GM12865 (cell line): ENCODE measurements at regions not wholly inside any gene's neighbourhood (a gene's known extent, or its start where the extent isn't known, plus 50 kb on each side); places are given as distances from the start of the nearest gene placed in this dataset.
A peak's percentile ranks its signal among the peaks of the same experiment; 100 is the strongest.
"Not testable (repeated sequence)": the region's sequence is repeated elsewhere in the genome, so short reads cannot be mapped to it uniquely, and the experiment has no call there.

ENCODE experiments used
- DNase-seq: peaks from one replicate; pipeline ENCODE4 v3.0.0; 2010; ENCODE audit warnings: low read depth
- H3K4me3 ChIP-seq: 2 replicates; pipeline ENCODE4 v1.5.1; 2011; ENCODE audit warnings: mild to moderate bottlenecking, low read depth, low read length, control low read depth
- CTCF ChIP-seq: IDR thresholded peaks from 2 replicates; pipeline ENCODE4 v1.5.1; 2011; ENCODE audit warnings: low read length, control low read depth, low read depth, inconsistent platforms; ENCODE audit not compliant: insufficient read depth; ENCODE audit errors: missing control alignments

DNA sequence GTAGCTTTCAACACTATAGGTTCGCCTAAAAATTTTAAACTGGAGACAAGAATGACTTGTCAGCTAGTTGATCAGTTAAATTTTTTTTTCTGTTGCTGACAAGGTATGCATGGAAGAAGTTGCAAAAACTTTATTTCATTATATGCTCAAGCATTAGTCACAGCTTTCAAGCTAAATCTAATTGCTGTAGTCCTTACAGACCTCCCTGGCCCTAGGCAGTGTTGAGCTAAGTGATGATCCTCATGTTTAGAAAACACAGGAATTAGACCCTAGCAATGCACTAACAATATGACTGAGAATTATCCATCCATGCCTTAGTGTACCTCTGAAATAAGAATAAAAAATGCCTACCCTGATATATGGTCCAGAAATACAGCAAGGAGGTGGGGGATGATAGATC lies 253.4 kb downstream of the SP3 start:
- no peak for DNase-seq

DNA sequence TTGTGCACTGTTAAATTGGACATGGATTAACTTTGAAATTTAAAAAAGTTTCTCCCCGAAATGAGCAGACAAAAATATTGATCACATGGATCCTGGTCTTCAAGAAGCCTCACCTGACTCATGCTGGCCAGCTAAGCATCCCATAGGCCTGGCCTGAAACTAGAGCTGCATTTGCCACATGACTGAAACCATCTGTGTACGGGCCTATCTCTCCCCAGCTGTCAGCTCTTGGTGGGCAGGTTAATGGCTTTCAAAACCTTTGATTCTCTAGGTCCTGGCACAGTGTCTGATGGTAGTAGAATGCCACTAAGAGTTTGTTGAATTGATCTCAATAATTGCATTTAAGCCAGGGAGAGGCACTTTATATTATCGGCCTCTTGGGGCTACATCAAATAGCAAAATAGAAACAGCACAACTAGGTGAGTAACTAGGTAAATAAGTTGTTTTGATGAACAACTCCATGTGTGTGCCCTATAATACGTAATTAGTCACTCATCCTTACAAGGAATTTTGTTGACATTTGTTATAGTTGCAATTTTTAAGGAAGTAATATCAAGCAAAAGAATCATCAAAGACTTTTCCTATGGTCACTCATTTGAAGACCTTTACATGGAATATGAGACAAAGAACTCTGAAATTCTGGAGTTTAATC lies 251.1 kb downstream of the SP3 start:
- no peak for TF ChIP-seq CTCF
- H3K4me3 ChIP-seq: no peak overlapping the region
- peak; percentile 9 for DNase-seq

More for the DNA sequence above, 253.4 kb downstream of the SP3 start:
- no peak for TF ChIP-seq CTCF
- H3K4me3 ChIP-seq: no peak overlapping the region

DNA sequence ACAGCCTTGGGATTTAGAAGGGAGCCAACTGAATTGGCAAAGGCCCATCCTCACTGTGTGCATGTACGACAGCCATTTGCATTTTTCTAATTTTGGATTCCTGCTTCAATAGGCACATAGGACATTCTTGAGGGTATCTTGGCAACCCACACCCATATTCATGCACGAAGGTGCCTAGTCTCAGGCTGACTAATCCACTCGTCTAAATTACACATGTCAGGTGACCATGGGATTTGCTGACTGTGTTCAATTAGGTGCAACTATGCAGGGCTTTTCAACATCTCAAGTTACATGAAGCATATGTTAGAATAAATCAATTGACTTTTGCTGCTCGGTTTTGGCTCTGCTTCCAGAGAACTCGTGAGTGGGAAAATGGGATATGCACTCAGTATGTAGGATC lies 249.7 kb downstream of the SP3 start:
- no peak for TF ChIP-seq CTCF
- no peak for DNase-seq
- H3K4me3 ChIP-seq: no peak overlapping the region

DNA sequence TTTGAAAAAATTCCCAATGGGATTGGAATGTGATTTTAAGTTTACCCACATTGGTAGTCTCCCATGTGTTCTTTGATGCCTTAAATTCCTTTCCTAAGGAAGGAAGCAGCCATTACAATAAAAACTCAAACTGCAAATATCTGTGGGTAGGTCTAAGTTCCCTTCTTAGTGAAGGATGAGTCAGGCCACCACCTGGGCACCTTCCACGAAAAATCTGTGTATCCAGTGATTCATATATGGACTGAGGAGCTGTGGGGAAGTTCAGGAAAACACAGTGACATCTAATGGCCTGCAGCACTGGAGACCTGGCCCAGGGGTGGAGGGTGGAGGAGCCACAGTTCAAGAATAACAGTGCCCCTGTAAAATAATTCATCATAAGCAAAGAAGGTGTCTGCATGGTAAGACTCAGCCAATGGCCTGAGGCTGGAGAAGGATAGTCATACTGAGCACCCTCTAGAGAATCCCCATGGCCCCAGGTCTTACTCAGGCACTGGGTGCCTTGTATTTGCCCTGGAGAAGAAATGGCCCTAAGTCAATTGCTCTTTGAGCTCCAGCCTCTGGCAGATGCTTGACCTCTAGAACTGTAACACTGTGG lies 248.6 kb downstream of the SP3 start:
- no peak for DNase-seq
- H3K4me3 ChIP-seq: no peak overlapping the region
- no peak for TF ChIP-seq CTCF

DNA sequence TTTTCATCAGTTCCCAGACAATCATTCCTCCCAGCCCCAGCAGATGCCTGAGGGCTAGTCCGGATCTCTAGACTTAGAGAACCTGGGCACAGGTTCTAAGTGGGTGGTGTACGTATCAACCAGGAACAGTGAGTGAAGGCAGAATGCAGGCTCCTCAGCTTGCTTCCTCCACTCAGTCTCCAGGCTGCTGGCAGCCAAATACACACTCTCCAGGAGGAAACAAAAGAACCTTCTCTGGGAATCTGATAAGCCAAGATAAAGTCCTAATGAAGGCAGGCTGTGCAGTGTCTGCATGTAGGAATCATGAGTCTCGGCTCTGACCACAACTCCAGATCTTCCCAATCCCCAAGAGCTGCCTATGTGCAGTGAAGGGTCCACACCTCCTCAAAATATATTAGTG lies 245.7 kb downstream of the SP3 start:
- H3K4me3 ChIP-seq: no peak overlapping the region
- no peak for DNase-seq
- TF ChIP-seq CTCF: no peak

- no peak for DNase-seq
- TF ChIP-seq CTCF: no peak
- H3K4me3 ChIP-seq: no peak overlapping the region
Observed at GRCh38 chr2:173720306-173720705, 244.9 kb downstream of the SP3 start.

DNA sequence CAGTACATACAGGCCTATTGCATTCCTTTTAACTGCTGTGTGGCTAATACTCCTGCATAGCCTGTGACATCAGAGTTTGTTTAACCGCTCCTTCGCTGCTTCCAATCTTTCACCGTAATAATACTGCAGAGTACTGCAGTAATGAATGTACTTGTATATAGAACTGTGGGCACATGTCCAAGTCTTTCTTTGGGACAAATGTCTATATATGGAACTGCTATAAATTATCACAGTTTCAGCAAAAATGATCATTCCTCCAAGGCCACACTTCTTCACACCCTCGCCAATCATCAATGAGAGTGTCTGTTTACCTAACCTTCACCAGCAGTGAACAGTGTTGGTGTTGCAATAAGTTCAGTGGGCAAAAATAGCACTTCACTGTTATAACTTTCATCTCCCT lies 230.4 kb downstream of the SP3 start:
- DNase-seq: no peak
- no peak for TF ChIP-seq CTCF
- H3K4me3 ChIP-seq: no peak overlapping the region

DNA sequence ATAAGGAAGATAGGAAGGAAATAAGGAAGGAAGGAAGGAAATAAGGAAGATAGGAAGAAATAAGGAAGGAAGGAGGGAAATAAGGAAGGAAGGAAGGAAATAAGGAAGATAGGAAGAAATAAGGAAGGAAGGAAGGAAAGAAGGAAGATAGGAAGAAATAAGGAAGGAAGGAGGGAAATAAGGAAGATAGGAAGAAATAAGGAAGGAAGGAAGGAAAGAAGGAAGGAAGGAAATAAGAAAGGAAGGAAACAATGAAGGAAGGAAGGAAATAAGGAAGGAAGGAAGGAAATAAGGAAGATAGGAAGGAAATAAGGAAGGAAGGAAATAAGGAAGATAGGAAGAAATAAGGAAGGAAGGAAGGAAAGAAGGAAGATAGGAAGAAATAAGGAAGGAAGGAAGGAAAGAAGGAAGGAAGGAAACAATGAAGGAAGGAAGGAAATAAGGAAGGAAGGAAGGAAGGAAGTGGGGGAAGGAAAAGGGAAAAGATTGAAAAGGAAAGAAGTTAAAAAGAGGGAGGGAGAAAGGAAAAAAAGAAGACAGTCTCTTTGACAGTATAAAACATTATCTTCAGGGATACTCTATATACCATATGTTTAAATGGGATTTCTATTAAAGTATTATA lies 227.1 kb downstream of the SP3 start:
- H3K4me3 ChIP-seq, DNase-seq: not testable (repeated sequence)
